ENCODE measurements at regions not wholly inside any gene's neighbourhood (a gene's known extent, or its start where the extent isn't known, plus 50 kb on each side); places are given as distances from the start of the nearest gene placed in this dataset.

GRCh38 chr11:109838026-109838425 lies 255.2 kb upstream of the ZC3H12C start:
- DNase-seq (ENCODE audit: low read depth in 1 of 2, low spot score in 2 of 2), result no peak
- Histone ChIP-seq H3K27ac (no peak overlapping the region), H3K36me3 (no peaks in the 10 kb centered on the region), H3K4me3 (no peak overlapping the region), H3K4me1 (replicated peaks) (no peaks in the 10 kb centered on the region), H3K27me3 (replicated peaks) (no peaks in the 10 kb centered on the region), H3K9me3 (replicated peaks) (no peaks in the 10 kb centered on the region)

GRCh38 chr11:109845437-109845836 lies 247.8 kb upstream of the ZC3H12C start:
- no peaks in the 10 kb centered on the region for H3K4me1 ChIP-seq (replicated peaks)
- H3K36me3 ChIP-seq, result no peaks in the 10 kb centered on the region
- no peaks in the 10 kb centered on the region for H3K27me3 ChIP-seq (replicated peaks)
- no peak overlapping the region for H3K4me3 ChIP-seq
- no peak for DNase-seq (ENCODE audit: low read depth in 1 of 2, low spot score in 2 of 2)
- H3K27ac ChIP-seq, result no peak overlapping the region
- H3K9me3 ChIP-seq (replicated peaks), result no peaks in the 10 kb centered on the region

GRCh38 chr11:109847621-109848020 lies 245.6 kb upstream of the ZC3H12C start:
- Histone ChIP-seq H3K27me3 (replicated peaks) (no peaks in the 10 kb centered on the region), H3K9me3 (replicated peaks) (no peaks in the 10 kb centered on the region), H3K4me3 (no peak overlapping the region), H3K36me3 (no peaks in the 10 kb centered on the region), H3K4me1 (replicated peaks) (no peaks in the 10 kb centered on the region), H3K27ac (no peak overlapping the region)
- no peak for DNase-seq (ENCODE audit: low read depth in 1 of 2, low spot score in 2 of 2)

- Histone ChIP-seq H3K27ac (no peak overlapping the region), H3K4me1 (replicated peaks) (no peaks in the 10 kb centered on the region), H3K36me3 (no peaks in the 10 kb centered on the region), H3K4me3 (no peak overlapping the region), H3K9me3 (replicated peaks) (no peaks in the 10 kb centered on the region), H3K27me3 (replicated peaks) (no peaks in the 10 kb centered on the region)
- no peak for DNase-seq (ENCODE audit: low read depth in 1 of 2, low spot score in 2 of 2)
Measured at GRCh38 chr11:109849051-109849450, 244.1 kb upstream of the ZC3H12C start.

- no peak for DNase-seq (ENCODE audit: low read depth in 1 of 2, low spot score in 2 of 2)
- no peaks in the 10 kb centered on the region for H3K27me3 ChIP-seq (replicated peaks)
- no peaks in the 10 kb centered on the region for H3K4me1 ChIP-seq (replicated peaks)
- H3K4me3 ChIP-seq, result no peak overlapping the region
- H3K27ac ChIP-seq, result no peak overlapping the region
- no peaks in the 10 kb centered on the region for H3K9me3 ChIP-seq (replicated peaks)
- no peaks in the 10 kb centered on the region for H3K36me3 ChIP-seq
Measured at GRCh38 chr11:109849946-109850345, 243.2 kb upstream of the ZC3H12C start.

- H3K36me3 ChIP-seq, result no peaks in the 10 kb centered on the region
- no peak overlapping the region for H3K4me3 ChIP-seq
- no peak overlapping the region for H3K27ac ChIP-seq
- DNase-seq (ENCODE audit: low read depth in 1 of 2, low spot score in 2 of 2), result no peak
- no peaks in the 10 kb centered on the region for H3K4me1 ChIP-seq (replicated peaks)
- H3K9me3 ChIP-seq (replicated peaks), result no peaks in the 10 kb centered on the region
- H3K27me3 ChIP-seq (replicated peaks), result no peaks in the 10 kb centered on the region
Measured at GRCh38 chr11:109851780-109852390, 241.3 kb upstream of the ZC3H12C start.

- Histone ChIP-seq H3K27ac (no peak overlapping the region), H3K4me1 (replicated peaks) (no peaks in the 10 kb centered on the region), H3K27me3 (replicated peaks) (no peaks in the 10 kb centered on the region), H3K9me3 (replicated peaks) (no peaks in the 10 kb centered on the region), H3K4me3 (no peak overlapping the region), H3K36me3 (no peaks in the 10 kb centered on the region)
- no peak for DNase-seq (ENCODE audit: low read depth in 1 of 2, low spot score in 2 of 2)
Measured at GRCh38 chr11:109853156-109853776, 239.9 kb upstream of the ZC3H12C start.

- Histone ChIP-seq H3K4me1 (replicated peaks) (no peaks in the 10 kb centered on the region), H3K27ac (no peak overlapping the region), H3K4me3 (no peak overlapping the region), H3K27me3 (replicated peaks) (no peaks in the 10 kb centered on the region), H3K36me3 (no peaks in the 10 kb centered on the region), H3K9me3 (replicated peaks) (no peaks in the 10 kb centered on the region)
- no peak for DNase-seq (ENCODE audit: low read depth in 1 of 2, low spot score in 2 of 2)
Measured at GRCh38 chr11:109854731-109855130, 238.5 kb upstream of the ZC3H12C start.

GRCh38 chr11:109856928-109857327 lies 236.3 kb upstream of the ZC3H12C start:
- no peak for DNase-seq (ENCODE audit: low read depth in 1 of 2, low spot score in 2 of 2)
- Histone ChIP-seq H3K36me3 (no peaks in the 10 kb centered on the region), H3K4me3 (no peak overlapping the region), H3K27me3 (replicated peaks) (no peaks in the 10 kb centered on the region), H3K9me3 (replicated peaks) (no peaks in the 10 kb centered on the region), H3K4me1 (replicated peaks) (no peaks in the 10 kb centered on the region), H3K27ac (no peak overlapping the region)

GRCh38 chr11:109857637-109858036 lies 235.6 kb upstream of the ZC3H12C start:
- H3K4me3 ChIP-seq, result no peak overlapping the region
- no peak overlapping the region for H3K27ac ChIP-seq
- DNase-seq (ENCODE audit: low read depth in 1 of 2, low spot score in 2 of 2), result no peak
- H3K27me3 ChIP-seq (replicated peaks), result no peaks in the 10 kb centered on the region
- H3K36me3 ChIP-seq, result no peaks in the 10 kb centered on the region
- no peaks in the 10 kb centered on the region for H3K9me3 ChIP-seq (replicated peaks)
- no peaks in the 10 kb centered on the region for H3K4me1 ChIP-seq (replicated peaks)

GRCh38 chr11:109858152-109858551 lies 235.0 kb upstream of the ZC3H12C start:
- no peak overlapping the region for H3K27ac ChIP-seq
- DNase-seq (ENCODE audit: low read depth in 1 of 2, low spot score in 2 of 2), result no peak

GRCh38 chr11:109859045-109859724 lies 234.0 kb upstream of the ZC3H12C start:
- H3K4me3 ChIP-seq, result no peak overlapping the region
- H3K9me3 ChIP-seq (replicated peaks), result no peaks in the 10 kb centered on the region
- peak in 1 of 2 experiments; percentile 10 for DNase-seq (ENCODE audit: low read depth in 1 of 2, low spot score in 2 of 2)
- H3K27me3 ChIP-seq (replicated peaks), result no peaks in the 10 kb centered on the region
- H3K4me1 ChIP-seq (replicated peaks), result no peaks in the 10 kb centered on the region
- no peaks in the 10 kb centered on the region for H3K36me3 ChIP-seq
- H3K27ac ChIP-seq, result no peak overlapping the region

More at GRCh38 chr11:109858152-109858551, 235.0 kb upstream of the ZC3H12C start:
- H3K27me3 ChIP-seq (replicated peaks), result no peaks in the 10 kb centered on the region
- no peaks in the 10 kb centered on the region for H3K4me1 ChIP-seq (replicated peaks)
- H3K36me3 ChIP-seq, result no peaks in the 10 kb centered on the region
- no peaks in the 10 kb centered on the region for H3K9me3 ChIP-seq (replicated peaks)
- H3K4me3 ChIP-seq, result no peak overlapping the region

- no peaks in the 10 kb centered on the region for H3K36me3 ChIP-seq
- no peak overlapping the region for H3K27ac ChIP-seq
- H3K9me3 ChIP-seq (replicated peaks), result no peaks in the 10 kb centered on the region
- H3K27me3 ChIP-seq (replicated peaks), result no peaks in the 10 kb centered on the region
- H3K4me3 ChIP-seq, result no peak overlapping the region
- DNase-seq (ENCODE audit: low read depth in 1 of 2, low spot score in 2 of 2), result no peak
- no peaks in the 10 kb centered on the region for H3K4me1 ChIP-seq (replicated peaks)
Measured at GRCh38 chr11:109862835-109863234, 230.4 kb upstream of the ZC3H12C start.

- no peak for DNase-seq (ENCODE audit: low read depth in 1 of 2, low spot score in 2 of 2)
- Histone ChIP-seq H3K4me3 (no peak overlapping the region), H3K9me3 (replicated peaks) (no peaks in the 10 kb centered on the region), H3K27me3 (replicated peaks) (no peaks in the 10 kb centered on the region), H3K27ac (no peak overlapping the region), H3K4me1 (replicated peaks) (no peaks in the 10 kb centered on the region), H3K36me3 (no peaks in the 10 kb centered on the region)
Measured at GRCh38 chr11:109864151-109864661, 229.0 kb upstream of the ZC3H12C start.
